ENCODE measurements at regions not wholly inside any gene's neighbourhood (a gene's known extent, or its start where the extent isn't known, plus 50 kb on each side); places are given as distances from the start of the nearest gene placed in this dataset.

DNA sequence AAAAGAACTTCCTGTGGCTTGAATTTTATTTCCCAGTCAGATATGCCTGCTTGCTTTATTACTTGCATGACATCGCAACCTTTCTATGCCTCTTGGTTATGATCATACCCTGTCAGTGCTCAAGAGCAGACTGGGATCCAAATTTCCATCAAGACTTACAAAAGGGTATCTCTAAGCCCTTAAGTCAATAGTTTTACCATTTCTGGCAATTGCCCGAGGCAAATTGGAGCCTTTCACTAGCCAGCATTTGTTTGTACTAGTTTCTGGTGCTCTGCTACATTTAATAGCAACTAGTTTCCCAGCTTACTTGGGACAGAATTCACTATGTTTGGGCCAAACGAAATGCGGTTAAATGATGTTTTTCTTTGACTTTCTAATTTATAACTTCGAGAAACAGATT, 73.2 kb upstream of the ITM2A start:
- TF ChIP-seq Cebpa-rat (IDR thresholded peaks at IDR 0.05), result no peak
- H3K4me1 ChIP-seq, result no peaks in the 10 kb centered on the region
- no peaks in the 10 kb centered on the region for H3K36me3 ChIP-seq
- peaks cover 63% of the 10 kb centered on the region for H3K27me3 ChIP-seq
- no peak overlapping the region for H3K4me2 ChIP-seq
- peaks cover 10% of the 10 kb centered on the region for H3K9me3 ChIP-seq
- H3K4me3 ChIP-seq, result no peak overlapping the region
- H3K27ac ChIP-seq, result no peak overlapping the region
- H3K9ac ChIP-seq, result no peak overlapping the region
- no peaks in the 10 kb centered on the region for H4K20me1 ChIP-seq
